ENCODE measurements at regions not wholly inside any gene's neighbourhood (a gene's known extent, or its start where the extent isn't known, plus 50 kb on each side); places are given as distances from the start of the nearest gene placed in this dataset.

GRCh38 chr9:3699883-3700282 is 174.1 kb upstream of the RFX3 start:
- H3K4me1 ChIP-seq (ENCODE audit: control insufficient read depth in 1 of 2, insufficient read depth in 1 of 2, low read depth in 1 of 2, low read length in 1 of 2) = no peaks in the 10 kb centered on the region
- H3K27me3 ChIP-seq = no peaks in the 10 kb centered on the region
- no peak overlapping the region for H3K4me3 ChIP-seq (ENCODE audit: low read depth in 1 of 2, low read length in 1 of 2)
- no peak overlapping the region for H3K27ac ChIP-seq
- no peak for TF ChIP-seq CTCF (IDR thresholded peaks at IDR 0.05)
- H3K36me3 ChIP-seq = no peaks in the 10 kb centered on the region
- no peaks in the 10 kb centered on the region for H3K9me3 ChIP-seq

GRCh38 chr9:3698531-3698930 is 172.7 kb upstream of the RFX3 start:
- Histone ChIP-seq H3K27me3 (no peaks in the 10 kb centered on the region), H3K4me3 (ENCODE audit: low read depth in 1 of 2, low read length in 1 of 2) (no peak overlapping the region), H3K36me3 (no peaks in the 10 kb centered on the region), H3K4me1 (ENCODE audit: control insufficient read depth in 1 of 2, insufficient read depth in 1 of 2, low read depth in 1 of 2, low read length in 1 of 2) (no peaks in the 10 kb centered on the region), H3K9me3 (no peaks in the 10 kb centered on the region), H3K27ac (no peak overlapping the region)
- TF ChIP-seq CTCF (IDR thresholded peaks at IDR 0.05) = no peak

- Histone ChIP-seq H3K9me3 (no peaks in the 10 kb centered on the region), H3K4me3 (ENCODE audit: low read depth in 1 of 2, low read length in 1 of 2) (no peak overlapping the region), H3K4me1 (ENCODE audit: control insufficient read depth in 1 of 2, insufficient read depth in 1 of 2, low read depth in 1 of 2, low read length in 1 of 2) (no peaks in the 10 kb centered on the region), H3K27ac (no peak overlapping the region), H3K36me3 (no peaks in the 10 kb centered on the region), H3K27me3 (no peaks in the 10 kb centered on the region)
- TF ChIP-seq CTCF (IDR thresholded peaks at IDR 0.05) = no peak
Measured at GRCh38 chr9:3698076-3698475, 172.3 kb upstream of the RFX3 start.

- Histone ChIP-seq H3K9me3 (no peaks in the 10 kb centered on the region), H3K27ac (no peak overlapping the region), H3K27me3 (no peaks in the 10 kb centered on the region), H3K4me1 (ENCODE audit: control insufficient read depth in 1 of 2, insufficient read depth in 1 of 2, low read depth in 1 of 2, low read length in 1 of 2) (no peaks in the 10 kb centered on the region), H3K4me3 (ENCODE audit: low read depth in 1 of 2, low read length in 1 of 2) (no peak overlapping the region), H3K36me3 (no peaks in the 10 kb centered on the region)
- no peak for TF ChIP-seq CTCF (IDR thresholded peaks at IDR 0.05)
Measured at GRCh38 chr9:3696368-3696767, 170.6 kb upstream of the RFX3 start.

- no peak for TF ChIP-seq CTCF (IDR thresholded peaks at IDR 0.05)
- Histone ChIP-seq H3K27me3 (no peaks in the 10 kb centered on the region), H3K4me3 (ENCODE audit: low read depth in 1 of 2, low read length in 1 of 2) (no peak overlapping the region), H3K27ac (no peak overlapping the region), H3K4me1 (ENCODE audit: control insufficient read depth in 1 of 2, insufficient read depth in 1 of 2, low read depth in 1 of 2, low read length in 1 of 2) (no peaks in the 10 kb centered on the region), H3K9me3 (no peaks in the 10 kb centered on the region), H3K36me3 (no peaks in the 10 kb centered on the region)
Measured at GRCh38 chr9:3692606-3693005, 166.8 kb upstream of the RFX3 start.

GRCh38 chr9:3689555-3689954 is 163.8 kb upstream of the RFX3 start:
- Histone ChIP-seq H3K36me3 (no peaks in the 10 kb centered on the region), H3K4me3 (ENCODE audit: low read depth in 1 of 2, low read length in 1 of 2) (no peak overlapping the region), H3K27me3 (no peaks in the 10 kb centered on the region), H3K27ac (no peak overlapping the region), H3K4me1 (ENCODE audit: control insufficient read depth in 1 of 2, insufficient read depth in 1 of 2, low read depth in 1 of 2, low read length in 1 of 2) (no peaks in the 10 kb centered on the region), H3K9me3 (no peaks in the 10 kb centered on the region)
- no peak for TF ChIP-seq CTCF (IDR thresholded peaks at IDR 0.05)

Measured in neutrophil (primary cell).